NCI-H2029 treated with DMSO at 0.1 percent for 48 hours (cell line): ENCODE measurements at regions not wholly inside any gene's neighbourhood (a gene's known extent, or its start where the extent isn't known, plus 50 kb on each side); places are given as distances from the start of the nearest gene placed in this dataset.

Experiments used
- DNase-seq: peaks from one replicate; lab custom pipeline; 2025; lab: John Stamatoyannopoulos, UW

DNA sequence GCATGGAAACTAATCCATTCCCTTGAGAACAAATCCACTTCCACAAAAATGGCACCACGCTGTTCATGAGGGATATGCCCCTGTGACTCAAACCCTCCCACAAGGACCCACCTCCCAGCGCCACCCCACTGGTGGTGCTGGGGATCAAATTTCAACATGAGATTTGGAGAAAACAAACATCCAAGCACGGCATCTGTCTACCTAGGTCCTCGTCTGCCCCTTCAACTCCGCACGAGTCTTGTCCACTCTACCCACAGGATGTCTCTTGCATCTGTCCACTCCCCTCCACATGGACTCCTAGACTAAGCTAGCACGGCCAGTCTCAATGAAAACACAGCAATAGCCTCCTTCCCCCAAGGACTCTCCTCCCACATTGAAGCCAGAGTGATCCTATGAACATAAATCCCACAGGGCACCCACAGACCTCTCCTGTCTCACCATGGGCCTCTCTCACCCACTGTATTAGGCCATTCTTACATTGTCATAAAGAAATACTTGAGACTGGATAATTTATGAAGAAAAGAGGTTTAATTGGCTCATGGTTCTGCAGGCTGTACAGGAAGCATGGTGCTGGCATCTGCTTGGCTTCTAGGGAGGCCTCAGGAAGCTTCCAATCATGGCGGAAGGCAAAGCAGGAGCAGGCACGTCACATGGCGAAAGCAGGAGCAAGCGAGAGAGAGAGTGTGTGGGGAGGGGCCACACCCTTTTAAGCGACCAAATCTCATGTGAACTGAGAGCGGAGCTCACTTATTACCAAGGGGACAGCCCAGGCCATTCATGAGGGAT is 101.4 kb downstream of the TOMM20 start:
- DNase-seq: no peak

- no peak for DNase-seq
Observed at GRCh38 chr1:235025422-235025984, 103.1 kb downstream of the TOMM20 start.

GRCh38 chr1:235024711-235025421 is 103.8 kb downstream of the TOMM20 start:
- DNase-seq: no peak

DNA sequence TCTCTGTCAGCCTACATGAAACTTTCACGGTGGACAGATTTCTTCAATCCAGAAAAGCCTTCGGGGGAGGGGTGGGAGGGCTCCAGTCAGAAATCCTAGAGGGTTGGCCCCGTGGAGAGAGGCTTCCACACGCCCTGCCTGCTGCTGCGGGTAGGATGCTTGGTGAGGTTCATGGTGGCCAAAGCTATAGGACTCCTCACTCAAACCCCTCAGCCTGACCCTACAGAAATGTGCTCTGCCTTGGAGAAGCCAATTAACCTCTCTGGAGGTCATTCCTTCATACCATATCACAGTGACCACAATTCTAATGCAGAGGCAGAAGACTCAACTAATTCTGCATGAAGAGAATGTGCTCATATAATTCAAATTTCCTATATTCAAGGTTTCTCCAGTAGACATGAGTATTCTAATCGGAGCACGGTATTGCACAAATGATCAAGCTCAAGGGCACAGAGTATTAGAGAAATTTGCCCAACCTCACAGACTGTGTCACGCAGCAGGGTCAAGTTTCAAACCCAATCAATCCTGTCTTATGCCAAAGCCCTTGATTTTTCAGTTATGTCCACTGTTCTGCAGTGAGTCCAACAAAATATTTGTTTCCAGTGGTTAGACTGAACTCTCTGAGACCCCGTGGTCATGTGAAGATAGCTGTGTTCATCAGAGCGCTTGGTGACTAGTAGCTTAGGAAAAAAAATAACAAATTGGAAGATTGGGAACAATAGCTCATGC is 104.8 kb downstream of the TOMM20 start:
- no peak for DNase-seq

DNA sequence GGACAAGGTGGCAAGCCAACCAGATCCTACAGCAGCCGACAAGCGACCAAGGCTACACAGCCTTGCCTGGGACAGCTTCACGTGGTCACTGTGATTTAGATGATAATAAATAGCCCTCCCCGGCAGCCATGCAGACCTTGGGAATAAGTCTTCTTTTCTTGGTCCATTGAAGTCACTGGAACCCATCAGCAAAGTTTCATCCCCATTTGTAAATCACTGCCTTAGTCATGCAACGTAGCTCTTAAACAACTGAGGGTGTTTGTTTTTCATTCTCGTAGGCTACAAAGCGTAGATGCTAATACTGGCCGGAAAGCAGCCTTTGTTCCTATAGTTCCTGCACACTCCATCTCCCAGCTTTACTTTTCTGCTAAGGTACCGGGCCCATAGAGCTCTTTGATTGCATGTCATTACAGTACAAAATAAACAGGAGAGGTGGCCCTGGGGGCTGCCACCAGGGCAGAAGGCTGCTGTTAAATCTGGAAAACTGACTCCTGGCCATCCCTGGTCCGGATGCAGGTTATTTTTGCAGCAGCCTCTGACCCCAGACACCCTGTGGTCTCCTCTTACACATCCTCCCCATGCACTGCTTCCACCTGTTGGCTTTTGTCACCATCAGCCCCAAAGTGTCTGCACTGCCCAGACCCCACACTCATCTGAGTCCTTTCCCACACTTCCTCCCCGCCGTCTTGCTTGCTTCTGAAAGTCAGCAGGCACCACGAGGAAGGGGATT is 105.5 kb downstream of the TOMM20 start:
- no peak for DNase-seq

- DNase-seq: no peak
Observed at GRCh38 chr1:235022341-235022980, 106.2 kb downstream of the TOMM20 start.

GRCh38 chr1:235021815-235022214 is 106.8 kb downstream of the TOMM20 start:
- no peak for DNase-seq

- DNase-seq: no peak
Observed at GRCh38 chr1:235021321-235021720, 107.3 kb downstream of the TOMM20 start.

GRCh38 chr1:235019961-235020360 is 108.7 kb downstream of the TOMM20 start:
- no peak for DNase-seq

GRCh38 chr1:235019471-235019870 is 109.2 kb downstream of the TOMM20 start:
- no peak for DNase-seq

GRCh38 chr1:235018720-235019444 is 109.8 kb downstream of the TOMM20 start:
- DNase-seq: no peak

DNA sequence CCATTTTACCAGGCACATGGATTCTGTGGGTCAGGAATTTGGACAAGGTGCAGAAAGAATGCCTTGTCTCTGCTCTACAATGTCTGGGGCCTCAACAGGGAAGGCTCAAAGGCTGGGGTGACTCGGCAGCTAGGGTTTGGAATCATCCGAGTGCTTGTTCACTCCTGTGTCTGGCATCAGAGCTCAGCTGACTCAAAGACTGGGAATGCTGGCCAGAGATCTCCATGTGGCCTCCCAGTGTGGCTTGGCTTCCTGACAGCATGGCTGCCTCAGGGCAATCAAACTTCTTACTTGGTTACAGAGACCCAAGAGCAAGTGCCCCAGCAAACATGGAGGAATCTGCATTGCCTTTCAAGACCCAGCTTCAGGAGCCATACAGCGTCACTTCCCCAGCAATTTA is 110.5 kb downstream of the TOMM20 start:
- no peak for DNase-seq

DNA sequence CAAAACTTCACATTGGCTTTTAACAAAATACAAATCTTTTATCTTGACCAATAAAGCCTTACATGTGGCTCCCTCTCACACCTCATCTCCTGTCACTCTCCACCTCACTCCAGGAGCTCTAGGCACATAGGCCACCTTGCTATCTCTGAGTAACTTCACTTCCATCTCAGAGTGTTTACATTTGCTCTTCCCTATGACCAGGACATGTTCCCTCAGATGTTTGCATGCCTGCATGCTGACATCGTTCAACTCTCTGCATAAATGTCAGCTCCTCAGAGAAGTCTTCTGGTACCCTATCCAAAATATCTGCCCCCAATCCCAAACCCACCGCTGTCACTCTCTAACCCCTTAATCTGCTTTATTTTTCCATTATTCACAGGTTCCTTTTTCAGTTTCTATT is 110.9 kb downstream of the TOMM20 start:
- no peak for DNase-seq

- no peak for DNase-seq
Observed at GRCh38 chr1:235017191-235017590, 111.4 kb downstream of the TOMM20 start.

DNA sequence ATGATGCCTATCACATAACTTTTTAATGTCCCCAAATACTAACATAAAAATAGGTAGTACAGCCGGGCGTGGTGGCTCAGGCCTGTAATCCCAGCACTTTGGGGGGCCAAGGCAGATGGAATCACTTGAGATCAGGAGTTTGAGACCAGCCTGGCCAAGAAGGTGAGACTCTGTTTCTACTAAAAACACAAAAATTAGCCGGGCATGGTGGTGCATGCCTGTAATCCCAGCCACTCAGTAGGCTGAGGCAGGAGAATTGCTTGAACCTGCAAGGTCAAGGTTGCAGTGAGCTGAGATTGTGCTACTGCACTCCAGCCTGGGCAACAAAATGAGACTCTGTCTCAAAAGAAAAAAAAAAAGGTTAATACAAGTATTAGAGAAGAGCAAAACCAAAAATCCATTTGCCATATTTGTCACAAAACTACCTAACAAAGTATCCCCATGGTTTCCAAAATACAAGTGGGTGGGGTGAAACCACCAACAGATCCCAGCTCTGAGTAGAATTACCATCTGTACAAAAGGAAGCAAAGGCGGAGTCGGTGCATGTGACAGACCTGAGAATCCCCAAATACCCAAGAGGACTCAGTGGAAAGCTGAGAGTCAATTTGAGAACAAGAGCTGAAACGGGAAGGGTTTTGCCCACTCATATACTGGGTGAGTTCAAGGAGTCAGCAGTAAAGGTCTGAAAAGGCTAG is 113.2 kb downstream of the TOMM20 start:
- no peak for DNase-seq

- DNase-seq: no peak
Observed at GRCh38 chr1:235014756-235015155, 113.9 kb downstream of the TOMM20 start.

- no peak for DNase-seq
Observed at GRCh38 chr1:235013512-235013911, 115.1 kb downstream of the TOMM20 start.

- DNase-seq: no peak
Observed at GRCh38 chr1:235012436-235013210, 116.0 kb downstream of the TOMM20 start.
